ENCODE measurements at regions not wholly inside any gene's neighbourhood (a gene's known extent, or its start where the extent isn't known, plus 50 kb on each side); places are given as distances from the start of the nearest gene placed in this dataset.

- H3K9me3 ChIP-seq (ENCODE audit: control insufficient read depth, insufficient read depth, low read depth, low read length): no peaks in the 10 kb centered on the region
- CTCF ChIA-PET: no interaction called here
- intact Hi-C loops (cut with micrococcal nuclease; ENCODE audit: unreplicated experiment) (no loop called here), in situ Hi-C loops (cut with HindIII; ENCODE audit: low pct_unique_long_range_greater_than_20kb, low sequenced_read_pairs) (no loop called here)
- BruUV-seq (replicated peaks): no TSS peak
- POLR2A ChIA-PET: no interaction called here
- H3K27me3 ChIP-seq (ENCODE audit: control insufficient read depth, insufficient read depth, low read length): no peaks in the 10 kb centered on the region
- no peak overlapping the region for H3K27ac ChIP-seq (ENCODE audit: low read length)
- H3K4me3 ChIP-seq (ENCODE audit: low read depth in 2 of 2, low read length in 2 of 2): no peak overlapping the region
- no peaks in the 10 kb centered on the region for H3K36me3 ChIP-seq (ENCODE audit: control insufficient read depth, insufficient read depth, low read length)
- no peaks in the 10 kb centered on the region for H3K4me1 ChIP-seq (ENCODE audit: control insufficient read depth, insufficient read depth, low read length)
- DNase-seq (ENCODE audit: low read depth, low spot score) (no peak), ATAC-seq (no peak)
- no peak for TF ChIP-seq POLR2AphosphoS5 (IDR thresholded peaks at IDR 0.05; ENCODE audit: low read depth, low read length)
- TF ChIP-seq CTCF (IDR thresholded peaks at IDR 0.05): no peak
- no peak for TF ChIP-seq REST (IDR thresholded peaks at IDR 0.05; ENCODE audit: insufficient read depth in 1 of 2, low read depth in 2 of 2, low read length in 1 of 2)
- TF ChIP-seq SIN3A (IDR thresholded peaks at IDR 0.05; ENCODE audit: borderline replicate concordance, insufficient read depth, low read depth, low read length): no peak
- no peak for TF ChIP-seq TCF7L2 (IDR thresholded peaks at IDR 0.05; ENCODE audit: low read depth, low read length)
Observed at GRCh38 chr5:89045216-89045615, 162.2 kb upstream of the MEF2C start.

GRCh38 chr5:89044674-89045200 lies 161.8 kb upstream of the MEF2C start:
- Histone ChIP-seq H3K4me3 (ENCODE audit: low read depth in 2 of 2, low read length in 2 of 2) (no peak overlapping the region), H3K4me1 (ENCODE audit: control insufficient read depth, insufficient read depth, low read length) (no peaks in the 10 kb centered on the region), H3K36me3 (ENCODE audit: control insufficient read depth, insufficient read depth, low read length) (no peaks in the 10 kb centered on the region), H3K27ac (ENCODE audit: low read length) (no peak overlapping the region), H3K27me3 (ENCODE audit: control insufficient read depth, insufficient read depth, low read length) (no peaks in the 10 kb centered on the region), H3K9me3 (ENCODE audit: control insufficient read depth, insufficient read depth, low read depth, low read length) (no peaks in the 10 kb centered on the region)
- no peak for DNase-seq (ENCODE audit: low read depth, low spot score)
- intact Hi-C loops (cut with micrococcal nuclease; ENCODE audit: unreplicated experiment): no loop called here
- ChIA-PET CTCF (no interaction called here), POLR2A (no interaction called here)
- TF ChIP-seq REST (IDR thresholded peaks at IDR 0.05; ENCODE audit: insufficient read depth in 1 of 2, low read depth in 2 of 2, low read length in 1 of 2): no peak
- TF ChIP-seq TCF7L2 (IDR thresholded peaks at IDR 0.05; ENCODE audit: low read depth, low read length): no peak
- no peak for TF ChIP-seq SIN3A (IDR thresholded peaks at IDR 0.05; ENCODE audit: borderline replicate concordance, insufficient read depth, low read depth, low read length)
- no peak for TF ChIP-seq CTCF (IDR thresholded peaks at IDR 0.05)
- no peak for TF ChIP-seq POLR2AphosphoS5 (IDR thresholded peaks at IDR 0.05; ENCODE audit: low read depth, low read length)
- no TSS peak for BruUV-seq (replicated peaks)
- ATAC-seq: no peak
- in situ Hi-C loops (cut with HindIII; ENCODE audit: low pct_unique_long_range_greater_than_20kb, low sequenced_read_pairs): no loop called here
